Type B pancreatic cell (in vitro differentiated cells): ENCODE measurements at regions not wholly inside any gene's neighbourhood (a gene's known extent, or its start where the extent isn't known, plus 50 kb on each side); places are given as distances from the start of the nearest gene placed in this dataset.

ENCODE experiments used
- DNase-seq: peaks from one replicate; pipeline ENCODE4 v3.0.0; 2021; ENCODE audit warnings: mixed read lengths; ENCODE audit not compliant: unreplicated experiment; ENCODE audit errors: extremely low spot score
- H3K27ac Mint-ChIP-seq: 2 replicates; pipeline ENCODE4 v1.8.0; 2021; ENCODE audit warnings: mild to moderate bottlenecking, mixed read lengths
- H3K27me3 Mint-ChIP-seq: 2 replicates; pipeline ENCODE4 v1.8.0; 2021; ENCODE audit warnings: mixed read lengths
- H3K36me3 Mint-ChIP-seq: 2 replicates; pipeline ENCODE4 v1.8.0; 2021; ENCODE audit warnings: mixed read lengths
- H3K4me1 Mint-ChIP-seq: one replicate; pipeline ENCODE4 v1.8.0; 2021; ENCODE audit warnings: mixed read lengths; ENCODE audit not compliant: unreplicated experiment
- H3K4me3 Mint-ChIP-seq: 2 replicates; pipeline ENCODE4 v1.8.0; 2021; ENCODE audit warnings: mild to moderate bottlenecking, mixed read lengths
- H3K9me3 Mint-ChIP-seq: 2 replicates; pipeline ENCODE4 v1.8.0; 2021; ENCODE audit warnings: mixed read lengths
- CTCF ChIP-seq: fragments of 200-600 bp; sonication (generic); conservative IDR thresholded peaks from 2 replicates; pipeline ENCODE4 v1.5.0; 2021; ENCODE audit warnings: antibody characterized with exemption, mild to moderate bottlenecking

- no peaks in the 10 kb centered on the region for H3K36me3 Mint-ChIP-seq
- no peak for DNase-seq
- H3K4me3 Mint-ChIP-seq = no peak overlapping the region
- H3K4me1 Mint-ChIP-seq = no peaks in the 10 kb centered on the region
- TF ChIP-seq CTCF = no peak
- H3K27ac Mint-ChIP-seq = no peak overlapping the region
- H3K9me3 Mint-ChIP-seq = no peaks in the 10 kb centered on the region
- peaks cover 7% of the 10 kb centered on the region for H3K27me3 Mint-ChIP-seq
These were observed 97.1 kb downstream of the FASLG start for GRCh38 chr1:172756024-172756423.

- H3K4me1 Mint-ChIP-seq = no peaks in the 10 kb centered on the region
- H3K4me3 Mint-ChIP-seq = no peak overlapping the region
- H3K36me3 Mint-ChIP-seq = no peaks in the 10 kb centered on the region
- no peak overlapping the region for H3K27ac Mint-ChIP-seq
- no peaks in the 10 kb centered on the region for H3K9me3 Mint-ChIP-seq
- no peak for DNase-seq
- peaks cover 7% of the 10 kb centered on the region for H3K27me3 Mint-ChIP-seq
- no peak for TF ChIP-seq CTCF
These were observed 99.4 kb downstream of the FASLG start for GRCh38 chr1:172758259-172758658.

GRCh38 chr1:172760121-172760520, 101.2 kb downstream of the FASLG start:
- Mint-ChIP-seq H3K36me3 (no peaks in the 10 kb centered on the region), H3K9me3 (no peaks in the 10 kb centered on the region), H3K4me1 (no peaks in the 10 kb centered on the region), H3K27ac (no peak overlapping the region), H3K4me3 (no peak overlapping the region), H3K27me3 (peaks cover 7% of the 10 kb centered on the region)
- no peak for TF ChIP-seq CTCF
- no peak for DNase-seq

- H3K4me1 Mint-ChIP-seq = no peaks in the 10 kb centered on the region
- no peak overlapping the region for H3K27ac Mint-ChIP-seq
- peaks cover 7% of the 10 kb centered on the region for H3K27me3 Mint-ChIP-seq
- no peak overlapping the region for H3K4me3 Mint-ChIP-seq
- no peak for TF ChIP-seq CTCF
- H3K36me3 Mint-ChIP-seq = no peaks in the 10 kb centered on the region
- H3K9me3 Mint-ChIP-seq = no peaks in the 10 kb centered on the region
- DNase-seq = no peak
These were observed 102.9 kb downstream of the FASLG start for GRCh38 chr1:172761581-172762486.

GRCh38 chr1:172763057-172763456, 104.2 kb downstream of the FASLG start:
- no peaks in the 10 kb centered on the region for H3K4me1 Mint-ChIP-seq
- no peak overlapping the region for H3K27ac Mint-ChIP-seq
- no peak for DNase-seq
- no peak for TF ChIP-seq CTCF
- peaks cover 7% of the 10 kb centered on the region for H3K27me3 Mint-ChIP-seq
- H3K9me3 Mint-ChIP-seq = no peaks in the 10 kb centered on the region
- no peak overlapping the region for H3K4me3 Mint-ChIP-seq
- no peaks in the 10 kb centered on the region for H3K36me3 Mint-ChIP-seq
